ENCODE measurements at regions not wholly inside any gene's neighbourhood (a gene's known extent, or its start where the extent isn't known, plus 50 kb on each side); places are given as distances from the start of the nearest gene placed in this dataset.

- no peak overlapping the region for H3K4me3 ChIP-seq (replicated peaks in 1 of 3; ENCODE audit: low read depth in 2 of 3, low read length in 3 of 3)
- Mint-ChIP-seq H3K4me3 (no peak overlapping the region), H3K36me3 (no peaks in the 10 kb centered on the region), H3K27me3 (ENCODE audit: low read depth in 3 of 3) (peaks cover 5 to 9% (median 6%) of the 10 kb centered on the region in 3 donors), H3K27ac (no peak overlapping the region), H3K4me1 (no peaks in the 10 kb centered on the region), H3K9me3 (no peaks in the 10 kb centered on the region)
- no peaks in the 10 kb centered on the region for H3K27me3 ChIP-seq (ENCODE audit: control insufficient read depth in 2 of 2, insufficient read depth in 2 of 2, low read length in 2 of 2)
- TF ChIP-seq CTCF (IDR thresholded peaks at IDR 0.05): no peak
- H4K20me1 ChIP-seq (ENCODE audit: insufficient read depth, low read length): no peaks in the 10 kb centered on the region
- no peak overlapping the region for H3K27ac ChIP-seq (ENCODE audit: low read depth in 1 of 2, low read length in 2 of 2)
- no peaks in the 10 kb centered on the region for H3K36me3 ChIP-seq (replicated peaks in 1 of 2; ENCODE audit: control insufficient read depth in 1 of 2, insufficient read depth in 2 of 2, low read length in 2 of 2)
- DNase-seq: no peak
- no peak overlapping the region for H3K9ac ChIP-seq (ENCODE audit: insufficient read depth, low read length, poor library complexity, severe bottlenecking)
- no peaks in the 10 kb centered on the region for H3K4me1 ChIP-seq (ENCODE audit: control insufficient read depth in 1 of 2, insufficient read depth in 2 of 2, low read length in 2 of 2)
- no peak overlapping the region for H3K4me2 ChIP-seq (replicated peaks; ENCODE audit: extremely low read depth, low read length, poor library complexity, severe bottlenecking)
- intact Hi-C loops (cut with micrococcal nuclease): no loop called here
- no peaks in the 10 kb centered on the region for H3K79me2 ChIP-seq (ENCODE audit: insufficient read depth, low read length)
- no peaks in the 10 kb centered on the region for H3K9me3 ChIP-seq (replicated peaks in 1 of 2; ENCODE audit: control insufficient read depth in 1 of 2, insufficient read depth in 1 of 2, low read length in 2 of 2)
- WGBS (ENCODE audit: insufficient coverage): no CpG with 5 or more reads among the region's 5 CpGs
- no peak overlapping the region for H2AFZ ChIP-seq (ENCODE audit: insufficient read depth, low read depth, low read length, poor library complexity, severe bottlenecking)
Observed at GRCh38 chr6:8203337-8203736, 101.0 kb upstream of the EEF1E1 start.

GRCh38 chr6:8201679-8202078, 99.3 kb upstream of the EEF1E1 start:
- no peaks in the 10 kb centered on the region for H3K36me3 ChIP-seq (replicated peaks in 1 of 2; ENCODE audit: control insufficient read depth in 1 of 2, insufficient read depth in 2 of 2, low read length in 2 of 2)
- Mint-ChIP-seq H3K4me1 (no peaks in the 10 kb centered on the region), H3K9me3 (peaks cover 0 to 2% (median 0%) of the 10 kb centered on the region in 7 donors), H3K27ac (no peak overlapping the region), H3K27me3 (ENCODE audit: low read depth in 3 of 3) (peaks cover 4 to 9% (median 6%) of the 10 kb centered on the region in 3 donors), H3K36me3 (no peaks in the 10 kb centered on the region), H3K4me3 (no peak overlapping the region)
- no peaks in the 10 kb centered on the region for H3K79me2 ChIP-seq (ENCODE audit: insufficient read depth, low read length)
- H4K20me1 ChIP-seq (ENCODE audit: insufficient read depth, low read length): no peaks in the 10 kb centered on the region
- TF ChIP-seq CTCF (IDR thresholded peaks at IDR 0.05): no peak
- H3K9me3 ChIP-seq (replicated peaks in 1 of 2; ENCODE audit: control insufficient read depth in 1 of 2, insufficient read depth in 1 of 2, low read length in 2 of 2): no peaks in the 10 kb centered on the region
- H3K9ac ChIP-seq (ENCODE audit: insufficient read depth, low read length, poor library complexity, severe bottlenecking): no peak overlapping the region
- H3K4me3 ChIP-seq (replicated peaks in 1 of 3; ENCODE audit: low read depth in 2 of 3, low read length in 3 of 3): no peak overlapping the region
- no peak overlapping the region for H3K27ac ChIP-seq (ENCODE audit: low read depth in 1 of 2, low read length in 2 of 2)
- intact Hi-C loops (cut with micrococcal nuclease): no loop called here
- DNase-seq: no peak
- no peak overlapping the region for H2AFZ ChIP-seq (ENCODE audit: insufficient read depth, low read depth, low read length, poor library complexity, severe bottlenecking)
- no peaks in the 10 kb centered on the region for H3K27me3 ChIP-seq (ENCODE audit: control insufficient read depth in 2 of 2, insufficient read depth in 2 of 2, low read length in 2 of 2)
- H3K4me2 ChIP-seq (replicated peaks; ENCODE audit: extremely low read depth, low read length, poor library complexity, severe bottlenecking): no peak overlapping the region
- no peaks in the 10 kb centered on the region for H3K4me1 ChIP-seq (ENCODE audit: control insufficient read depth in 1 of 2, insufficient read depth in 2 of 2, low read length in 2 of 2)
- WGBS (ENCODE audit: insufficient coverage): 100% methylated on average over 1 of the region's 5 CpGs
